Mesothelial cell of epicardium (in vitro differentiated cells): ENCODE measurements at regions not wholly inside any gene's neighbourhood (a gene's known extent, or its start where the extent isn't known, plus 50 kb on each side); places are given as distances from the start of the nearest gene placed in this dataset.
"Not testable (repeated sequence)": the region's sequence is repeated elsewhere in the genome, so short reads cannot be mapped to it uniquely, and the experiment has no call there.

Experiments used
- DNase-seq, 2 experiments: peaks; one replicate each; pipeline ENCODE4 v3.0.0; 2021; ENCODE audit warnings: low spot score in 2 of 2; ENCODE audit not compliant: unreplicated experiment in 2 of 2
- H3K27ac Mint-ChIP-seq: 2 replicates; pipeline ENCODE4 v1.8.0; 2021; ENCODE audit warnings: mixed read lengths
- H3K27me3 Mint-ChIP-seq: 2 replicates; pipeline ENCODE4 v1.8.0; 2021; ENCODE audit warnings: low read depth, mixed read lengths
- H3K36me3 Mint-ChIP-seq: 2 replicates; pipeline ENCODE4 v1.8.0; 2021; ENCODE audit warnings: mixed read lengths
- H3K4me1 Mint-ChIP-seq: 2 replicates; pipeline ENCODE4 v1.8.0; 2021; ENCODE audit warnings: mixed read lengths
- H3K4me3 Mint-ChIP-seq: 2 replicates; pipeline ENCODE4 v1.8.0; 2021; ENCODE audit warnings: mild to moderate bottlenecking, moderate library complexity, mixed read lengths
- H3K9me3 Mint-ChIP-seq: 2 replicates; pipeline ENCODE4 v1.8.0; 2021; ENCODE audit warnings: mixed read lengths
- TF ChIP-seq, protein P1 (sequence below): fragments of 200-600 bp; sonication (generic); IDR thresholded peaks from one replicate; pipeline ENCODE4 v1.5.0; 2021; ENCODE audit warnings: antibody characterized with exemption; ENCODE audit not compliant: unreplicated experiment

GRCh38 chr6:163748036-163748435, 333.5 kb downstream of the QKI start:
- Mint-ChIP-seq H3K27me3 (peaks cover 1% of the 10 kb centered on the region), H3K9me3 (no peaks in the 10 kb centered on the region), H3K27ac (no peak overlapping the region), H3K4me3 (no peak overlapping the region), H3K4me1 (peaks cover 49% of the 10 kb centered on the region), H3K36me3 (no peaks in the 10 kb centered on the region)
- TF ChIP-seq, protein P1, sequence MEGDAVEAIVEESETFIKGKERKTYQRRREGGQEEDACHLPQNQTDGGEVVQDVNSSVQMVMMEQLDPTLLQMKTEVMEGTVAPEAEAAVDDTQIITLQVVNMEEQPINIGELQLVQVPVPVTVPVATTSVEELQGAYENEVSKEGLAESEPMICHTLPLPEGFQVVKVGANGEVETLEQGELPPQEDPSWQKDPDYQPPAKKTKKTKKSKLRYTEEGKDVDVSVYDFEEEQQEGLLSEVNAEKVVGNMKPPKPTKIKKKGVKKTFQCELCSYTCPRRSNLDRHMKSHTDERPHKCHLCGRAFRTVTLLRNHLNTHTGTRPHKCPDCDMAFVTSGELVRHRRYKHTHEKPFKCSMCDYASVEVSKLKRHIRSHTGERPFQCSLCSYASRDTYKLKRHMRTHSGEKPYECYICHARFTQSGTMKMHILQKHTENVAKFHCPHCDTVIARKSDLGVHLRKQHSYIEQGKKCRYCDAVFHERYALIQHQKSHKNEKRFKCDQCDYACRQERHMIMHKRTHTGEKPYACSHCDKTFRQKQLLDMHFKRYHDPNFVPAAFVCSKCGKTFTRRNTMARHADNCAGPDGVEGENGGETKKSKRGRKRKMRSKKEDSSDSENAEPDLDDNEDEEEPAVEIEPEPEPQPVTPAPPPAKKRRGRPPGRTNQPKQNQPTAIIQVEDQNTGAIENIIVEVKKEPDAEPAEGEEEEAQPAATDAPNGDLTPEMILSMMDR: no peak
- DNase-seq: no peak

DNA sequence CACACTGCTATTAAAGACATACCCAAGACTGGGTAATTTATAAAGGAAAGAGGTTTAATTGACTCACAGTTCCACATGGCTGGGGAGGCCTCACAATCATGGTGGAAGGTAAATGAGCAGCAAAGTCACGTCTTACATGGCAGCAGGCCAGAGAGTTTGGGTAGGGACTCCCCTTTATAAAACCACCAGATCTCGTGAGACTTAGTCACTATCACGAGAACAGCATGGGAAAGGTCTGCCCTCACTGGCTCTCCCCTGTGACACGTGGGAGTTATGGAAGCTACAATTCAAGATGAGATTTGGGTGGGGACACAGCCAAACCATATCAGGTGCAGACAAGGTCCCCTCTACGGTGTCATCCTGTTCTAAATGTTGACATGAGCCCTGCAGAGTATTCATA, 332.5 kb downstream of the QKI start:
- not testable (repeated sequence) for H3K4me3 Mint-ChIP-seq, H3K27me3 Mint-ChIP-seq, H3K9me3 Mint-ChIP-seq, DNase-seq, H3K36me3 Mint-ChIP-seq
- H3K4me1 Mint-ChIP-seq: peaks cover 52% of the 10 kb centered on the region
- peak overlapping the region; percentile 91 for H3K27ac Mint-ChIP-seq

- DNase-seq: no peak
- H3K4me3 Mint-ChIP-seq: no peak overlapping the region
- TF ChIP-seq, protein P1: no peak
- H3K36me3 Mint-ChIP-seq: no peaks in the 10 kb centered on the region
- peak overlapping the region; percentile 91 for H3K27ac Mint-ChIP-seq
- no peaks in the 10 kb centered on the region for H3K9me3 Mint-ChIP-seq
- peaks cover 46% of the 10 kb centered on the region for H3K4me1 Mint-ChIP-seq
- no peaks in the 10 kb centered on the region for H3K27me3 Mint-ChIP-seq
These were observed 331.2 kb downstream of the QKI start for GRCh38 chr6:163745536-163746400.

GRCh38 chr6:163744256-163744925, 329.9 kb downstream of the QKI start:
- DNase-seq: no peak
- Mint-ChIP-seq H3K36me3 (no peaks in the 10 kb centered on the region), H3K9me3 (no peaks in the 10 kb centered on the region), H3K27me3 (no peaks in the 10 kb centered on the region), H3K27ac (no peak overlapping the region), H3K4me3 (no peak overlapping the region), H3K4me1 (peaks cover 34% of the 10 kb centered on the region)
- TF ChIP-seq, protein P1: no peak

DNA sequence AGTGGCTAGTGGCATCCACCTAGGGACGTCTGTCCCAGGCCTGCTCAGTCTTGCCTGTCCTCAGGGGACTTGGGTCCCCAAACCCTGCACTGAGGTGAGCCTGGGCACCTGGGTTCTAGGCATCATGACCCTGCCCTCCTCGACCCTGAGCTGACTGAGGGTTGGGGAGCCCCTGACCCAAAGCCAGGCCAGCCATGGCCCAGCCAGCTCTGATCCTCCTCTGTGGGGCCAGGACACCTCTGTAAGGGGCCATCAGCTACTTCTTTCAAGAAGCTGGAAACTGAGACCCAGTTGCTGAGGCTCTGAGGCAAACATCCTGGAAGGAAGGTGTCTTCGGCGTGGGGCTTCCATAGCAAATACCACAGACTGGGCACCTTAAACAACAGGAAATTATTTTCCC, 329.3 kb downstream of the QKI start:
- no peaks in the 10 kb centered on the region for H3K36me3 Mint-ChIP-seq
- DNase-seq: no peak
- TF ChIP-seq, protein P1: no peak
- H3K27me3 Mint-ChIP-seq: no peaks in the 10 kb centered on the region
- no peaks in the 10 kb centered on the region for H3K9me3 Mint-ChIP-seq
- no peak overlapping the region for H3K27ac Mint-ChIP-seq
- H3K4me1 Mint-ChIP-seq: peaks cover 28% of the 10 kb centered on the region
- no peak overlapping the region for H3K4me3 Mint-ChIP-seq

- Mint-ChIP-seq H3K36me3 (no peaks in the 10 kb centered on the region), H3K9me3 (peaks cover 4% of the 10 kb centered on the region), H3K4me1 (peaks cover 20% of the 10 kb centered on the region), H3K27me3 (no peaks in the 10 kb centered on the region), H3K27ac (no peak overlapping the region), H3K4me3 (no peak overlapping the region)
- DNase-seq: no peak
- TF ChIP-seq, protein P1: no peak
These were observed 327.3 kb downstream of the QKI start for GRCh38 chr6:163741743-163742363.
